Endothelial cell of umbilical vein (primary cell): ENCODE measurements at regions not wholly inside any gene's neighbourhood (a gene's known extent, or its start where the extent isn't known, plus 50 kb on each side); places are given as distances from the start of the nearest gene placed in this dataset.

Experiments used
- BruUV-seq: library from RNA; stranded (reverse); fragments of 400-500 nt; replicated peaks from 2 replicates; lab custom pipeline; 2021; lab: Mats Ljungman, UMichigan
- CTCF ChIA-PET: fragments of 300-600, 350-600 bp; sonication (Branson Sonifier 250); formaldehyde crosslinking; loops from one replicate; lab custom pipeline; 2021; ENCODE audit warnings: antibody characterized with exemption, inconsistent platforms; lab: Charles Lee
- POLR2A ChIA-PET: fragments of 300-600, 350-600 bp; sonication (Branson Sonifier 250); formaldehyde crosslinking; loops from one replicate; lab custom pipeline; 2021; ENCODE audit warnings: antibody characterized with exemption, inconsistent platforms; lab: Charles Lee
- DNase-seq: peaks from one replicate; pipeline ENCODE4 v3.0.0-alpha.2; 2011; ENCODE audit warnings: low read depth, low spot score
- FAIRE-seq: peaks from 2 replicates; lab custom pipeline; 2011; peaks lifted over from hg19 to GRCh38; lab: Jason Lieb, UNC
- H2AFZ ChIP-seq: 2 replicates; pipeline ENCODE4 v1.6.0; 2012; ENCODE audit warnings: low read depth, low read length, control low read depth, inconsistent platforms
- H3K27ac ChIP-seq: 2 replicates; pipeline ENCODE4 v1.5.1; 2011; ENCODE audit warnings: low read depth, mild to moderate bottlenecking, control low read depth, low read length, moderate library complexity; ENCODE audit not compliant: insufficient read depth
- H3K27me3 ChIP-seq, 2 experiments: 2 replicates each; pipeline versions ENCODE4 v1.6.0 to v1.6.1; 2011; ENCODE audit warnings: low read length in 2 of 2, mixed read lengths in 1 of 2; ENCODE audit not compliant: control insufficient read depth in 2 of 2, insufficient read depth in 2 of 2
- H3K36me3 ChIP-seq, 2 experiments: 2 replicates in 1 of 2; 3 replicates in 1 of 2; pipeline ENCODE4 v1.5.1; 2011; ENCODE audit warnings: low read length in 2 of 2, mild to moderate bottlenecking in 1 of 2, moderate library complexity in 1 of 2; ENCODE audit not compliant: control insufficient read depth in 2 of 2, insufficient read depth in 2 of 2; ENCODE audit errors: extremely low read depth in 1 of 2
- H3K4me1 ChIP-seq: 3 replicates; pipeline ENCODE4 v1.5.1; 2011; ENCODE audit warnings: mild to moderate bottlenecking, low read length; ENCODE audit not compliant: control insufficient read depth, insufficient read depth; ENCODE audit errors: extremely low read depth
- H3K4me2 ChIP-seq: 2 replicates; pipeline ENCODE4 v1.6.1; 2011; ENCODE audit warnings: low read length, control low read depth, mixed read lengths; ENCODE audit not compliant: insufficient read depth
- H3K4me3 ChIP-seq, 3 experiments: fragments of 200-600 bp in 1 of 3; sonication (generic), shearing (Covaris generic) in 1 of 3; replicated peaks in 1 of 3; 2 replicates each; pipeline ENCODE4 v1.5.1; 2011 to 2016; ENCODE audit warnings: control low read depth in 3 of 3, low read length in 3 of 3, mild to moderate bottlenecking in 2 of 3, inconsistent platforms in 1 of 3, low read depth in 1 of 3, moderate library complexity in 1 of 3; ENCODE audit not compliant: insufficient read depth in 1 of 3
- H3K79me2 ChIP-seq: 2 replicates; pipeline ENCODE4 v1.6.0; 2012; ENCODE audit warnings: low read length, inconsistent platforms; ENCODE audit not compliant: control insufficient read depth, insufficient read depth
- H3K9ac ChIP-seq: replicated peaks from 2 replicates; pipeline ENCODE3; 2011; ENCODE audit warnings: low read length, control low read depth; ENCODE audit not compliant: insufficient read depth; ENCODE audit errors: extremely low read depth
- H3K9me1 ChIP-seq: replicated peaks from 3 replicates; pipeline ENCODE4 v1.6.0; 2011; ENCODE audit warnings: mild to moderate bottlenecking, low read length; ENCODE audit not compliant: control insufficient read depth, insufficient read depth; ENCODE audit errors: extremely low read depth
- H3K9me3 ChIP-seq: replicated peaks from 2 replicates; pipeline ENCODE4 v1.5.1; 2012; ENCODE audit warnings: low read length, inconsistent platforms; ENCODE audit not compliant: control insufficient read depth, insufficient read depth
- H4K20me1 ChIP-seq: replicated peaks from 2 replicates; pipeline ENCODE3; 2011; ENCODE audit warnings: mild to moderate bottlenecking, low read length; ENCODE audit not compliant: control insufficient read depth, insufficient read depth; ENCODE audit errors: extremely low read depth
- CTCF ChIP-seq, 2 donors: IDR thresholded peaks; 1 replicate in 1 of 2; 2 replicates in 1 of 2; pipeline ENCODE4 v1.5.1; 2011; ENCODE audit warnings: low read length in 2 of 2, mild to moderate bottlenecking in 2 of 2, moderate library complexity in 2 of 2, control low read depth in 1 of 2, inconsistent platforms in 1 of 2, low read depth in 1 of 2; ENCODE audit not compliant: insufficient read depth in 1 of 2; ENCODE audit errors: extremely low read depth in 1 of 2
- EZH2 ChIP-seq: IDR thresholded peaks from 2 replicates; pipeline ENCODE4 v1.6.1; 2012; ENCODE audit warnings: borderline replicate concordance, low read depth, mild to moderate bottlenecking, moderate library complexity, low read length, inconsistent platforms; ENCODE audit not compliant: severe bottlenecking
- FOS ChIP-seq: IDR thresholded peaks from 2 replicates; pipeline ENCODE4 v1.6.1; 2011; ENCODE audit warnings: mild to moderate bottlenecking, low read length, moderate library complexity, borderline replicate concordance; ENCODE audit not compliant: insufficient read depth
- GATA2 ChIP-seq: IDR thresholded peaks from 2 replicates; pipeline ENCODE4 v1.7.0; 2011; ENCODE audit warnings: low read depth, mild to moderate bottlenecking, moderate library complexity, mixed read lengths, low read length; ENCODE audit not compliant: insufficient read length, insufficient read depth
- JUN ChIP-seq: IDR thresholded peaks from 2 replicates; pipeline ENCODE4 v1.6.1; 2011; ENCODE audit warnings: borderline replicate concordance, low read depth; ENCODE audit not compliant: insufficient read length, insufficient read depth
- MYC ChIP-seq: IDR thresholded peaks from one replicate; pipeline ENCODE4 v1.6.1; 2011; ENCODE audit warnings: mild to moderate bottlenecking, low read depth, low read length
- POLR2A ChIP-seq: IDR thresholded peaks from 2 replicates; pipeline ENCODE4 v1.6.1; 2012; ENCODE audit warnings: low read depth, mild to moderate bottlenecking, control low read depth, low read length
- POLR2AphosphoS5 ChIP-seq: IDR thresholded peaks from 2 replicates; pipeline ENCODE4 v1.6.1; 2012; ENCODE audit warnings: low read depth, mild to moderate bottlenecking, control low read depth, low read length, moderate library complexity; ENCODE audit not compliant: insufficient read depth
- dilution Hi-C: fragments of 300-500 bp; cut with MboI; formaldehyde crosslinking; loops from one replicate; pipeline ENCODE4 v1.15.0; 2019; ENCODE audit warnings: low sequenced_read_pairs; ENCODE audit not compliant: extremely low pct_ligation_motif_present
- intact Hi-C: fragments of 100-400 bp; cut with micrococcal nuclease; formaldehyde crosslinking; loops from one replicate; pipeline ENCODE4 v1.10.0; 2022
- TF ChIP-seq, protein P1 (sequence below): IDR thresholded peaks from 2 replicates; pipeline ENCODE4 v1.6.1; 2011; ENCODE audit not compliant: insufficient read depth, insufficient read length

GRCh38 chr1:201612645-201613044, 73.7 kb downstream of the NAV1 start:
- no peak for FAIRE-seq
- H2AFZ ChIP-seq = no peak overlapping the region
- H3K27ac ChIP-seq = no peak overlapping the region
- DNase-seq = no peak
- dilution Hi-C loops (no loop called here), intact Hi-C loops (no loop called here)
- peaks cover 63% of the 10 kb centered on the region for H3K79me2 ChIP-seq
- no TSS peak for BruUV-seq
- peaks cover 4% of the 10 kb centered on the region for H4K20me1 ChIP-seq
- H3K4me2 ChIP-seq = no peak overlapping the region
- POLR2A ChIA-PET = no interaction called here
- no peak overlapping the region for H3K4me3 ChIP-seq
- no peaks in the 10 kb centered on the region for H3K9me3 ChIP-seq
- TF ChIP-seq CTCF (IDR thresholded peaks at IDR 0.05; ENCODE audit: extremely low read depth in 1 of 2, insufficient read depth in 1 of 2, low read depth in 1 of 2, low read length in 2 of 2) (no peak), GATA2 (no peak), MYC (no peak), POLR2AphosphoS5 (no peak), JUN (no peak), EZH2 (no peak), POLR2A (no peak), FOS (no peak)
- TF ChIP-seq, protein P1, sequence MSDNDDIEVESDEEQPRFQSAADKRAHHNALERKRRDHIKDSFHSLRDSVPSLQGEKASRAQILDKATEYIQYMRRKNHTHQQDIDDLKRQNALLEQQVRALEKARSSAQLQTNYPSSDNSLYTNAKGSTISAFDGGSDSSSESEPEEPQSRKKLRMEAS = no peak
- peaks cover 27% of the 10 kb centered on the region for H3K4me1 ChIP-seq
- H3K27me3 ChIP-seq = no peaks in the 10 kb centered on the region
- no peaks in the 10 kb centered on the region for H3K36me3 ChIP-seq
- CTCF ChIA-PET = interaction anchor here (0.7 kb wide), 1 partner anchor 13 kb away, joined by 3 read pairs; no protein-coding TSS in a partner anchor
- no peak overlapping the region for H3K9ac ChIP-seq
- no peaks in the 10 kb centered on the region for H3K9me1 ChIP-seq
